Progenitor cell of endocrine pancreas (in vitro differentiated cells): ENCODE measurements at regions not wholly inside any gene's neighbourhood (a gene's known extent, or its start where the extent isn't known, plus 50 kb on each side); places are given as distances from the start of the nearest gene placed in this dataset.

Experiments
- DNase-seq: peaks from one replicate; pipeline ENCODE4 v3.0.0; 2021; ENCODE audit warnings: low spot score; ENCODE audit not compliant: unreplicated experiment
- H3K27ac Mint-ChIP-seq: 2 replicates; pipeline ENCODE4 v1.8.0; 2021; ENCODE audit warnings: mild to moderate bottlenecking, moderate library complexity, mixed read lengths
- H3K27me3 Mint-ChIP-seq: 2 replicates; pipeline ENCODE4 v1.8.0; 2021; ENCODE audit warnings: mixed read lengths
- H3K36me3 Mint-ChIP-seq: 2 replicates; pipeline ENCODE4 v1.8.0; 2022; ENCODE audit warnings: mixed read lengths; ENCODE audit not compliant: insufficient read depth
- H3K4me1 Mint-ChIP-seq: 2 replicates; pipeline ENCODE4 v1.8.0; 2021; ENCODE audit warnings: low read depth, mixed read lengths
- H3K4me3 Mint-ChIP-seq: 2 replicates; pipeline ENCODE4 v1.8.0; 2021; ENCODE audit warnings: low read depth, mild to moderate bottlenecking, moderate library complexity, mixed read lengths
- H3K9me3 Mint-ChIP-seq: 2 replicates; pipeline ENCODE4 v1.8.0; 2021; ENCODE audit warnings: low read depth, mixed read lengths
- TF ChIP-seq, protein P1 (sequence below): fragments of 200-600 bp; sonication (generic); IDR thresholded peaks from one replicate; pipeline ENCODE4 v1.5.0; 2021; ENCODE audit warnings: antibody characterized with exemption, mild to moderate bottlenecking; ENCODE audit not compliant: unreplicated experiment

DNA sequence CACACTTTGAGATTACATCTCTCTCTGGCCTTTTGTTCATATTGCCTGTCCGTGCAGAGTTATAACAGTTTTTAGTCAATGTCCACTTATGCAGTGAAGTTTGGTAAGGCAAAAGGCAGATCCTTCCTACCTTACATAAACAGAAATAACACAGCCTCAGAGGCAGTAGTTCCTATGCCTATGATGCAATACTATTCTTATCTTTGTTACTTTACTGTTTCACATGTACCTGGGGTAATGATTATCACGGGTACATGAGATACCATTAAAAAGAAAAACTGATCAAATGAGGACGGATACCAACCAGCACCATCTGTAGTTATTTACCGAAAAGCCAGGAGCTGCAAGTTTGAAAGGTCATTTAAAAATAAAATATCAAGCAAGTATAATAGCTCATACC is 166.8 kb downstream of the BTC start:
- Mint-ChIP-seq H3K27ac (no peak overlapping the region), H3K4me3 (no peak overlapping the region), H3K27me3 (peaks cover 11% of the 10 kb centered on the region), H3K4me1 (peaks cover 1% of the 10 kb centered on the region), H3K36me3 (no peaks in the 10 kb centered on the region), H3K9me3 (peaks cover 3% of the 10 kb centered on the region)
- DNase-seq = no peak
- TF ChIP-seq, protein P1, sequence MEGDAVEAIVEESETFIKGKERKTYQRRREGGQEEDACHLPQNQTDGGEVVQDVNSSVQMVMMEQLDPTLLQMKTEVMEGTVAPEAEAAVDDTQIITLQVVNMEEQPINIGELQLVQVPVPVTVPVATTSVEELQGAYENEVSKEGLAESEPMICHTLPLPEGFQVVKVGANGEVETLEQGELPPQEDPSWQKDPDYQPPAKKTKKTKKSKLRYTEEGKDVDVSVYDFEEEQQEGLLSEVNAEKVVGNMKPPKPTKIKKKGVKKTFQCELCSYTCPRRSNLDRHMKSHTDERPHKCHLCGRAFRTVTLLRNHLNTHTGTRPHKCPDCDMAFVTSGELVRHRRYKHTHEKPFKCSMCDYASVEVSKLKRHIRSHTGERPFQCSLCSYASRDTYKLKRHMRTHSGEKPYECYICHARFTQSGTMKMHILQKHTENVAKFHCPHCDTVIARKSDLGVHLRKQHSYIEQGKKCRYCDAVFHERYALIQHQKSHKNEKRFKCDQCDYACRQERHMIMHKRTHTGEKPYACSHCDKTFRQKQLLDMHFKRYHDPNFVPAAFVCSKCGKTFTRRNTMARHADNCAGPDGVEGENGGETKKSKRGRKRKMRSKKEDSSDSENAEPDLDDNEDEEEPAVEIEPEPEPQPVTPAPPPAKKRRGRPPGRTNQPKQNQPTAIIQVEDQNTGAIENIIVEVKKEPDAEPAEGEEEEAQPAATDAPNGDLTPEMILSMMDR = no peak

DNA sequence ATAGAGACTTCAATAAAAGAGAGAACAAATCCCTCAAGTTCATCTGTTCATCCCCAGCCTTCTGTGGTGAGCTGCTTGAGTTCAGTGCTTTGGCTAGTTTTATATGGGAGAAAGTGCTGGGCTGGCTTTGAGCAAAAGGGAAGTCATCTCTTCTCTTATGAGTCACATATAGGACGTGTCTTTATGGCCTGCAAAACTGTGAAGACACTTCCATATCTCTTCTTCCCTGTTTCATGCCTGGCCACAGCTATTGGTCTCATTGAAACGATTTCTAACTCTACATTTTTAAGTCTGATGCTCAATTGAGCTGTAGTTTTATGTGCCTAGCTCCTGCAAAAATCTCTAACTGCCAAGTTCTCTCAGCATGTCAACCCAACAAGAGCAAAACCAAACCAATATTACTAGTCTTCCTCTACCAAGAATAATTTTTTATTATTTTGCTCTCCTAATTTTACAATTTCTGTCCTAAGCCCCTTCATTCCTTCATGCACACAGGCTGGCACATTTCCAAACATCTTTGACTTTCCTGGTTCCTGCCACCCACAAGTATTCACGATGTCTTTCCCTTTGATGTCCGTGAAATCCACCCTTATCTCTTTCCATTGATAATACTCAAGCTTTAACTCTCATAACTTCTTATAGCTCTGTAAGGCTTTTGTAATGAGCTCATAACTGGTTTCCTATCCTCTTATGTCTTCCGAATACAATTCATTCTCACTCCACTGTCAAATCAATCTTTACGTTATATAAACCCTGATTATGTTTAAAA is 165.3 kb downstream of the BTC start:
- peaks cover 3% of the 10 kb centered on the region for H3K9me3 Mint-ChIP-seq
- TF ChIP-seq, protein P1 = no peak
- no peaks in the 10 kb centered on the region for H3K36me3 Mint-ChIP-seq
- H3K4me1 Mint-ChIP-seq = peaks cover 1% of the 10 kb centered on the region
- H3K27me3 Mint-ChIP-seq = peaks cover 13% of the 10 kb centered on the region
- no peak for DNase-seq
- no peak overlapping the region for H3K27ac Mint-ChIP-seq
- no peak overlapping the region for H3K4me3 Mint-ChIP-seq

DNA sequence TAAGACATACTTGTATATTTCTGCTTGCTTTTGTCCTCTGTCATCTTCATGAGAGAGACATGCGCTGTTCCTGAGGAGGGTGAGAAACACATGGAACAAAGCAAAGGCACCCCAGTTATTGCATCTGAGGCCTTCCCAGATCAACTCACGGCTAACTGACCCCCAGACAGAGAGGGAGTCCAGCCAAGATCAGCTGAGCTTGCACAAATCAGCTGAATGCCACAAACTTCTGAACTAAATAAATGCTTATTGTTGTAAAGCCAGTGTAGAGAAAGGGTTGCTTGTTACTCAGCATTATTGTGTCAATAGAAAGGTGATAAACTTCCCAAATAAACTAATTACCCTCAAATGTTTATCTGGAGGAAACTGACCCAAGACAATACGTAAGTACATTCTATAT is 163.8 kb downstream of the BTC start:
- peaks cover 1% of the 10 kb centered on the region for H3K4me1 Mint-ChIP-seq
- peaks cover 3% of the 10 kb centered on the region for H3K9me3 Mint-ChIP-seq
- TF ChIP-seq, protein P1 = no peak
- no peak overlapping the region for H3K4me3 Mint-ChIP-seq
- H3K36me3 Mint-ChIP-seq = no peaks in the 10 kb centered on the region
- H3K27me3 Mint-ChIP-seq = peaks cover 13% of the 10 kb centered on the region
- no peak overlapping the region for H3K27ac Mint-ChIP-seq
- DNase-seq = no peak

DNA sequence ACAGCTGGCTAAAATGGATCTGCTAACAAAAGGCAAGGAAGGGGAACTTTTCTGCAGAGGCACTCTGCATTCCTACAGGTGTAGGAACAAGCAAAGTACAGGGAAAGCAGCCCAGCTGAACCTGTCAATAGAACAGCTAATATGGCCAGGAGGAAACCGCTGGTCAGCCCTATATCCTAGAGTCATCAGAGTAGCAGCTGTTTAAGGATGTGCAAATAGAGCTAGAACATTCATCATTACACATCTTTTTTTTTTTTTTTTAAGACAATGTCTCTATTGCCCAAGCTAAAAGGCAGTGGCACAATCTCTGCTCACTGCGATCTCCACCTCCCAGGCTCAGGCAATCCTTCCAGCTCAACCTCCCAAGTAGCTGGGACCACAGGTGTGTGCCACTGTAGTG is 163.0 kb downstream of the BTC start:
- Mint-ChIP-seq H3K27ac (no peak overlapping the region), H3K36me3 (no peaks in the 10 kb centered on the region), H3K27me3 (peaks cover 9% of the 10 kb centered on the region), H3K9me3 (peaks cover 3% of the 10 kb centered on the region), H3K4me1 (peaks cover 1% of the 10 kb centered on the region), H3K4me3 (no peak overlapping the region)
- TF ChIP-seq, protein P1 = no peak
- no peak for DNase-seq

DNA sequence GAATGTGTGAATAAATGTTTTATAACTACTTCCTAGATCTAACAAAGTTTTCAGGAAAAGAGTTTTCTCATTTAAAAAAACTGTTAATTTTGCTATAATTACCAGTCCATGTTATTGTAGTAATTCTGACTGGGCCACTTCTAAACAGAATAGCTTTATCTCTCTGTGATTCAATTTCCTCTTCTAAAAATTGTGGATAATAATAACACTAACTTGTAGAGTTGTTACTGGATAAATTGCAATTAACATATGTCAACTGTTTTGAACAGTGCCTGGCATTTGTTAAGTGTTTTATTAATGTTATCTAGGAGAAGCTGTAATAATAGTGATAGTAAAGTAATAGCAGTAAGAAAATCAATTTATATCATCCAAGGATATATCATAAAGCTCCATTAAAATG is 162.3 kb downstream of the BTC start:
- Mint-ChIP-seq H3K4me1 (peaks cover 1% of the 10 kb centered on the region), H3K4me3 (no peak overlapping the region), H3K27me3 (peaks cover 9% of the 10 kb centered on the region), H3K36me3 (no peaks in the 10 kb centered on the region), H3K27ac (no peak overlapping the region), H3K9me3 (peaks cover 3% of the 10 kb centered on the region)
- no peak for DNase-seq
- TF ChIP-seq, protein P1 = no peak
